HG03457 (cell line): ENCODE measurements at regions not wholly inside any gene's neighbourhood (a gene's known extent, or its start where the extent isn't known, plus 50 kb on each side); places are given as distances from the start of the nearest gene placed in this dataset.
"Not testable (repeated sequence)": the region's sequence is repeated elsewhere in the genome, so short reads cannot be mapped to it uniquely, and the experiment has no call there.

ENCODE experiments used
- ATAC-seq: cut with Tn5 transposase; IDR thresholded peaks from one replicate; pipeline ENCODE4 v1.9.1; 2021; ENCODE audit warnings: moderate number of reproducible peaks; ENCODE audit not compliant: unreplicated experiment

- ATAC-seq, result no peak
Observed at GRCh38 chr5:13249854-13250253, 694.6 kb downstream of the DNAH5 start.

- ATAC-seq, result no peak
Observed at GRCh38 chr5:13248253-13248652, 696.2 kb downstream of the DNAH5 start.

- ATAC-seq, result no peak
Observed at GRCh38 chr5:13246053-13246452, 698.4 kb downstream of the DNAH5 start.

- ATAC-seq, result no peak
Observed at GRCh38 chr5:13244151-13244550, 700.3 kb downstream of the DNAH5 start.

GRCh38 chr5:13227513-13227912 lies 717.0 kb downstream of the DNAH5 start:
- ATAC-seq, result no peak

GRCh38 chr5:13218518-13218917 lies 726.0 kb downstream of the DNAH5 start:
- ATAC-seq, result no peak

- ATAC-seq, result no peak
Observed at GRCh38 chr5:13217636-13218035, 726.9 kb downstream of the DNAH5 start.

- ATAC-seq, result no peak
Observed at GRCh38 chr5:13215806-13216205, 728.7 kb downstream of the DNAH5 start.

- no peak for ATAC-seq
Observed at GRCh38 chr5:13215370-13215769, 729.1 kb downstream of the DNAH5 start.

GRCh38 chr5:13214182-13214581 lies 730.3 kb downstream of the DNAH5 start:
- no peak for ATAC-seq

GRCh38 chr5:13212886-13213285 lies 731.6 kb downstream of the DNAH5 start:
- ATAC-seq, result no peak

GRCh38 chr5:13211064-13211463 lies 733.4 kb downstream of the DNAH5 start:
- ATAC-seq, result no peak

- no peak for ATAC-seq
Observed at GRCh38 chr5:13207112-13207511, 737.4 kb downstream of the DNAH5 start.

- no peak for ATAC-seq
Observed at GRCh38 chr5:13201022-13201421, 743.5 kb downstream of the DNAH5 start.

- not testable (repeated sequence) for ATAC-seq
Observed at GRCh38 chr5:13198226-13198625, 746.3 kb downstream of the DNAH5 start.

GRCh38 chr5:13189532-13189931 lies 755.0 kb downstream of the DNAH5 start:
- ATAC-seq, result no peak

GRCh38 chr5:13188371-13188770 lies 756.1 kb downstream of the DNAH5 start:
- ATAC-seq, result no peak

GRCh38 chr5:13187186-13187585 lies 757.3 kb downstream of the DNAH5 start:
- ATAC-seq, result no peak

- ATAC-seq, result no peak
Observed at GRCh38 chr5:13186177-13186576, 758.3 kb downstream of the DNAH5 start.

- no peak for ATAC-seq
Observed at GRCh38 chr5:13179407-13180087, 764.9 kb downstream of the DNAH5 start.

- ATAC-seq, result no peak
Observed at GRCh38 chr5:13143630-13144029, 800.9 kb downstream of the DNAH5 start.

GRCh38 chr5:13143214-13143613 lies 801.3 kb downstream of the DNAH5 start:
- no peak for ATAC-seq

GRCh38 chr5:13133951-13134350 lies 810.5 kb downstream of the DNAH5 start:
- ATAC-seq, result no peak
